ENCODE measurements at regions not wholly inside any gene's neighbourhood (a gene's known extent, or its start where the extent isn't known, plus 50 kb on each side); places are given as distances from the start of the nearest gene placed in this dataset.

DNA sequence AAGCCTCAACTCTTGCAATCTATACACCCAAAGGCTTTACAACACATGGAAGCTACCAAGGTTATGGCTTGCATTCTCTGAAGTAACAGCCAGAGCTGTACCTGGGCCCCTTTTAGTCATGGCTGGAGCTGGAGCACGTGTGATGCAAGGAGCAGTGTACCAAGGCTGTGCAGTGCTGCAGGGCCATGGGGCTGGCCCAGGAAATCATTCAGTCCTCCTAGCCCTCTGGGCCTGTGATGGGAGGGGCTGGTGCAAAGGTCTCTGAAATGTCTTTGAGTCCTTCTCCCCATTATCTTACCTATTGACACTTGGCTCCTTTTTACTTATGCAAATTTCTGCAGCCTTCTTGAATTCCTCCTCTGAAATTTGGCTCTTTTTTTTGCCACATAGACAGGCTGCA lies 500.1 kb upstream of the FAM47C start:
- H3K27me3 ChIP-seq (ENCODE audit: insufficient read depth, low read depth, low read length): no peaks in the 10 kb centered on the region
- no peak for TF ChIP-seq MXI1 (conservative IDR thresholded peaks at IDR 0.05; ENCODE audit: poor library complexity, severe bottlenecking)
- no peak for TF ChIP-seq EP300 (conservative IDR thresholded peaks at IDR 0.05; ENCODE audit: poor library complexity, severe bottlenecking)
- TF ChIP-seq POLR2AphosphoS5 (IDR thresholded peaks at IDR 0.05): no peak
- TF ChIP-seq, protein P1, sequence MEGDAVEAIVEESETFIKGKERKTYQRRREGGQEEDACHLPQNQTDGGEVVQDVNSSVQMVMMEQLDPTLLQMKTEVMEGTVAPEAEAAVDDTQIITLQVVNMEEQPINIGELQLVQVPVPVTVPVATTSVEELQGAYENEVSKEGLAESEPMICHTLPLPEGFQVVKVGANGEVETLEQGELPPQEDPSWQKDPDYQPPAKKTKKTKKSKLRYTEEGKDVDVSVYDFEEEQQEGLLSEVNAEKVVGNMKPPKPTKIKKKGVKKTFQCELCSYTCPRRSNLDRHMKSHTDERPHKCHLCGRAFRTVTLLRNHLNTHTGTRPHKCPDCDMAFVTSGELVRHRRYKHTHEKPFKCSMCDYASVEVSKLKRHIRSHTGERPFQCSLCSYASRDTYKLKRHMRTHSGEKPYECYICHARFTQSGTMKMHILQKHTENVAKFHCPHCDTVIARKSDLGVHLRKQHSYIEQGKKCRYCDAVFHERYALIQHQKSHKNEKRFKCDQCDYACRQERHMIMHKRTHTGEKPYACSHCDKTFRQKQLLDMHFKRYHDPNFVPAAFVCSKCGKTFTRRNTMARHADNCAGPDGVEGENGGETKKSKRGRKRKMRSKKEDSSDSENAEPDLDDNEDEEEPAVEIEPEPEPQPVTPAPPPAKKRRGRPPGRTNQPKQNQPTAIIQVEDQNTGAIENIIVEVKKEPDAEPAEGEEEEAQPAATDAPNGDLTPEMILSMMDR (IDR thresholded peaks at IDR 0.05; ENCODE audit: poor library complexity, severe bottlenecking): no peak
- no peak for TF ChIP-seq SMC3 (conservative IDR thresholded peaks at IDR 0.05; ENCODE audit: poor library complexity)
- TF ChIP-seq TAF1 (IDR thresholded peaks at IDR 0.05; ENCODE audit: low read depth): no peak
- no peak for TF ChIP-seq REST (IDR thresholded peaks at IDR 0.05; ENCODE audit: borderline replicate concordance)
- no peak for TF ChIP-seq RAD21 (conservative IDR thresholded peaks at IDR 0.05)

GRCh38 chrX:36510736-36511135 lies 497.4 kb upstream of the FAM47C start:
- TF ChIP-seq EP300 (conservative IDR thresholded peaks at IDR 0.05; ENCODE audit: poor library complexity, severe bottlenecking): no peak
- no peak for TF ChIP-seq POLR2AphosphoS5 (IDR thresholded peaks at IDR 0.05)
- TF ChIP-seq, protein P1 (IDR thresholded peaks at IDR 0.05; ENCODE audit: poor library complexity, severe bottlenecking): no peak
- no peak for TF ChIP-seq MXI1 (conservative IDR thresholded peaks at IDR 0.05; ENCODE audit: poor library complexity, severe bottlenecking)
- TF ChIP-seq EZH2 (IDR thresholded peaks at IDR 0.05; ENCODE audit: borderline replicate concordance, insufficient read depth, low read length, poor library complexity, severe bottlenecking): no peak
- no peak for TF ChIP-seq RAD21 (conservative IDR thresholded peaks at IDR 0.05)
- TF ChIP-seq TAF1 (IDR thresholded peaks at IDR 0.05; ENCODE audit: low read depth): no peak
- TF ChIP-seq REST (IDR thresholded peaks at IDR 0.05; ENCODE audit: borderline replicate concordance): no peak
- no peak for TF ChIP-seq SMC3 (conservative IDR thresholded peaks at IDR 0.05; ENCODE audit: poor library complexity)
- no peaks in the 10 kb centered on the region for H3K79me2 ChIP-seq (replicated peaks; ENCODE audit: insufficient read depth, low read length)
- no peak overlapping the region for H3K4me3 ChIP-seq (ENCODE audit: low read length)
- no peaks in the 10 kb centered on the region for H3F3A ChIP-seq (ENCODE audit: insufficient read depth, low read length, poor library complexity, severe bottlenecking)
- H3K27ac ChIP-seq (ENCODE audit: low read length): no peak overlapping the region
- H3K9ac ChIP-seq (ENCODE audit: low read length): no peak overlapping the region
- no peaks in the 10 kb centered on the region for H3K36me3 ChIP-seq (ENCODE audit: insufficient read depth, low read length)
- H2AFZ ChIP-seq (ENCODE audit: low read depth, low read length): no peak overlapping the region
- H3K4me2 ChIP-seq (ENCODE audit: low read length): no peak overlapping the region
- no peaks in the 10 kb centered on the region for H4K20me1 ChIP-seq (ENCODE audit: insufficient read depth)
- H3K27me3 ChIP-seq (ENCODE audit: insufficient read depth, low read depth, low read length): no peaks in the 10 kb centered on the region
- no peaks in the 10 kb centered on the region for H3K9me3 ChIP-seq (ENCODE audit: low read length)
- no peaks in the 10 kb centered on the region for H3K9me2 ChIP-seq (ENCODE audit: insufficient read depth, low read length)

More for the DNA sequence above, 500.1 kb upstream of the FAM47C start:
- no peak overlapping the region for H3K27ac ChIP-seq (ENCODE audit: low read length)
- H3K79me2 ChIP-seq (replicated peaks; ENCODE audit: insufficient read depth, low read length): no peaks in the 10 kb centered on the region
- H3K9me3 ChIP-seq (ENCODE audit: low read length): no peaks in the 10 kb centered on the region
- no peak overlapping the region for H3K4me3 ChIP-seq (ENCODE audit: low read length)
- no peak overlapping the region for H3K4me2 ChIP-seq (ENCODE audit: low read length)
- no peaks in the 10 kb centered on the region for H4K20me1 ChIP-seq (ENCODE audit: insufficient read depth)
- no peak overlapping the region for H3K9ac ChIP-seq (ENCODE audit: low read length)
- H3F3A ChIP-seq (ENCODE audit: insufficient read depth, low read length, poor library complexity, severe bottlenecking): no peaks in the 10 kb centered on the region
- no peak overlapping the region for H2AFZ ChIP-seq (ENCODE audit: low read depth, low read length)
- no peaks in the 10 kb centered on the region for H3K36me3 ChIP-seq (ENCODE audit: insufficient read depth, low read length)
- H3K9me2 ChIP-seq (ENCODE audit: insufficient read depth, low read length): no peaks in the 10 kb centered on the region
